GM18519 (cell line): ENCODE measurements at regions not wholly inside any gene's neighbourhood (a gene's known extent, or its start where the extent isn't known, plus 50 kb on each side); places are given as distances from the start of the nearest gene placed in this dataset.
"Not testable (repeated sequence)": the region's sequence is repeated elsewhere in the genome, so short reads cannot be mapped to it uniquely, and the experiment has no call there.

Source experiments
- ATAC-seq: cut with Tn5 transposase; IDR thresholded peaks from one replicate; pipeline ENCODE4 v1.9.1; 2021; ENCODE audit warnings: mild to moderate bottlenecking, moderate library complexity; ENCODE audit not compliant: unreplicated experiment, low FRiP score

- peak; percentile 42 for ATAC-seq
These were observed 596.6 kb upstream of the NR2F2 start for GRCh38 chr15:95733931-95734330.

GRCh38 chr15:95734422-95735316, 595.8 kb upstream of the NR2F2 start:
- ATAC-seq, result no peak

GRCh38 chr15:95737060-95737459, 593.4 kb upstream of the NR2F2 start:
- no peak for ATAC-seq

GRCh38 chr15:95739131-95739530, 591.4 kb upstream of the NR2F2 start:
- ATAC-seq, result no peak

- no peak for ATAC-seq
These were observed 588.7 kb upstream of the NR2F2 start for GRCh38 chr15:95741830-95742229.

DNA sequence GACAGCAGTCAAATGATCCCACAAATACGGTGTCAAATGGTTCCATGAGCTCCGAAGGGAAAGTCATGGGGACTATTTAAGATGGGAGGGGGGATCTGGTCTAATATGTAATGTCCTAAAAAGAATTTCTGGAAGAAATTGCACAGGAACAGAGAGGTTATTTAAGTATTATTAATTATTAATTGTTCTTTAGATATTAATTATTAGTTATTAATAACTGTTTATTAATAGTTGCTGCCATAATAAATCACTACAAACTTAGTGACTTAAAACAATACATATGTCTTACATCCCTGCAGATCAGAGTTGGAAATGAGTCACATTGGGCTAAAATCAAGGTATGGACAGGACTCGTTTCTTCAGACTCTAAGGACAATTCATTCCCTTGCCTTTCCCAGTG, 588.2 kb upstream of the NR2F2 start:
- no peak for ATAC-seq

DNA sequence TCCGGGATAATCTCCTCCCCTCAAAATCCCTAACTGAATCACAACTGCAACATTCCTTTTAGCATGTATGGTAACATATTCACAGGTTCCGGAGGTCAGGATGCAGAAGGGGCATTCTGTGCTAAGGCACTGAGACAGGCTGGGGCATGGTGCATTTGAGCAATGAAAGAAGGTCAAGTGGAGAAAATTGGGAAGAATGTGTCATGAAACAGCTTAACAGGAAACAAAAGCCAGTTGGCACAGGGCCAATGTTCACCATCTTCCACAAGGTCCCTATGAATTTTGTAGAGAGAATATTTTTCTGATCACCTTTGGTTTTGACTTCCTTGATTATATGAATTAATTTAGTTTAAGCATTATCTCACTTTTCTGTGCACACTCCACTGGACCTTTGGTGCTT, 587.7 kb upstream of the NR2F2 start:
- ATAC-seq, result no peak

DNA sequence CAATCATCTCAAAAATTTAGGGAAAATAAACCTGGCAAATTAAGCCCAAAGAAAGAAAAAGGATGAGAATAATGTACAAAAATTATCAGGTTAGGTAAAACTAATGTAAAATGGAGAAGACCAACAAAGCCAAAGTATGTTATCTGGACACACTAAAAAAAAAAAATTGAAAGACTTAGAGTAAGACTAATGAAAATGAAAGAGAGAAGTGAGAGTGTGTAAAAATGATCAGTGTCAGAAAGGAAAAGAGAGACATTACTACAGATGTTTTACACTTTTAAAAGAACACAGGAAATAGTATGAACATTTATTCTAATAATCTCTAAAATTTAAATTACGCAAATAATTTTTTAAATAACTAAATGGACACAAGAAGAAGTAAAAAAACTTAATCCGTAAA, 573.3 kb upstream of the NR2F2 start:
- no peak for ATAC-seq

GRCh38 chr15:95758451-95758850, 572.0 kb upstream of the NR2F2 start:
- no peak for ATAC-seq

DNA sequence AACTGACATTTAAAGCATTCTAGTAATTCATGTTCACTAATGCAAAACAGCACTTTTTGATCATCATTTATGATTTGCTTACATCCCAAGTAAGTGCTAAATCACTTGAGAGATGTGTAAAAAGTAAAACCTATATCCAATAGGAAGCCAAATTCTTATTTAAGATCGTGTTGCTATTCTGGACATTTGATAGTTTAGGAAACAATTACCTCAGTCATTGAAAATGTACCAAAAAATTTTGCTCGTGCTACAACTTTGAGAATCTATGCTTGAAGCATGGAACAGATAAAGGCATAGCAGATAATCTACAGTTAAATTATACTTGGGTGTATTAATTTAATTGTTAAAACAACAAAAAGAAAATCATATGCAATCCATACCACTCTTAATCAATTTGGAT, 571.6 kb upstream of the NR2F2 start:
- no peak for ATAC-seq

GRCh38 chr15:95760508-95760907, 570.0 kb upstream of the NR2F2 start:
- no peak for ATAC-seq

GRCh38 chr15:95761501-95762165, 568.9 kb upstream of the NR2F2 start:
- no peak for ATAC-seq

- ATAC-seq, result no peak
These were observed 567.1 kb upstream of the NR2F2 start for GRCh38 chr15:95763426-95763825.

DNA sequence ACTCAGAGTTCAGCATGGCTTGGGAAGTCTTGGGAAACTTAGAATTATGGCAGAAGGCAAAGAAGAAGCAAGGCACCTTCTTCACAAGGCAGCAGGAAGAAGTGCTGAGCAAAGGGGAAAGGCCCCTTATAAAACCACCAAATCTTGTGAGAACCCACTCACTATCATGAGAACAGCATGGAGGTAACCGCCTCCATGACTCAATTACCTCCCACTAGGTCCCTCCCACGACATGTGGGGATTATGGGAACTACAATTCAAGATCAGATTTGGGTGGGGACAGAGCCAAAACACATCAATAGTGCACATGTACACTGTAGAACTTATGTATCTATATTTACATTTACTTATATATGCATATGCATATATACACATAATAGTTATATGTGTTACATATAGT, 565.3 kb upstream of the NR2F2 start:
- ATAC-seq, result no peak

- no peak for ATAC-seq
These were observed 560.3 kb upstream of the NR2F2 start for GRCh38 chr15:95770196-95770595.

GRCh38 chr15:95772982-95773381, 557.5 kb upstream of the NR2F2 start:
- ATAC-seq, result no peak

GRCh38 chr15:95784508-95784907, 546.0 kb upstream of the NR2F2 start:
- no peak for ATAC-seq

- not testable (repeated sequence) for ATAC-seq
These were observed 545.2 kb upstream of the NR2F2 start for GRCh38 chr15:95785276-95785675.

DNA sequence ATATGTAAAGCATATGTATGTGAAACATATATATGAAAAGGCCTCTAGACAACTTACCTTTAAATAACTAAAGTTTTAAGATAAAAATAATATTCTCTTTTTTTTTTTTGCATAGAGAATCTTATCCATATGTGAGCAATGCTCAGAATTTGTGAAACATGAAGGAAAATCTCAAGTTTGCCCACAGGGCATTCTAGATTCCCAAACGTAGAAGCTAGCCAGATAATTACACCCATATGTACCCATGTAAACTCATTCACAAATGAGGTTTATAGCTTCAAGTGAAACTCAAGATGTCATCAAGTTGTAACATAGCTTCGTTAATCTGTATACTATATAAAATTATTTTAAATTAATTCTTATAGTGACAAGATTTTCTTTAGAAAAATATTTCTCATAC, 537.3 kb upstream of the NR2F2 start:
- ATAC-seq, result no peak

DNA sequence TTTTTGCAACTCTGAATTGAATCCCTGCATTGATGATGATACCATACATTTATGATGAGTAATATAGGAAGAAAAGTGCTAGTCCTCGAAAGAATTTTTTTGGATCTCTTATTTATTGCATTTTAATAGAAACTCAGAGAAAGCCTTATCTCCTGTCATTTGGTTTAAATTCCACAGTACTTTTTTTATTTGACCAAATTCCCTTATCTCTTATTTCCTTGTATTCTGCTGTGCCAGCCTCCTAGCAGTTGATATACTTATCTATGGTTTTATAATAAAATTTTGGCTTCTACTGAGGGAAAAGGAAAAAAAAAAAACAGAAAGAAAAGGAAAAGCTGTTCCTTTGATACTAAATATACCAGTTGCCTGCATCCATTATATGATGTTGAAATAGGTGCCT, 535.1 kb upstream of the NR2F2 start:
- no peak for ATAC-seq

DNA sequence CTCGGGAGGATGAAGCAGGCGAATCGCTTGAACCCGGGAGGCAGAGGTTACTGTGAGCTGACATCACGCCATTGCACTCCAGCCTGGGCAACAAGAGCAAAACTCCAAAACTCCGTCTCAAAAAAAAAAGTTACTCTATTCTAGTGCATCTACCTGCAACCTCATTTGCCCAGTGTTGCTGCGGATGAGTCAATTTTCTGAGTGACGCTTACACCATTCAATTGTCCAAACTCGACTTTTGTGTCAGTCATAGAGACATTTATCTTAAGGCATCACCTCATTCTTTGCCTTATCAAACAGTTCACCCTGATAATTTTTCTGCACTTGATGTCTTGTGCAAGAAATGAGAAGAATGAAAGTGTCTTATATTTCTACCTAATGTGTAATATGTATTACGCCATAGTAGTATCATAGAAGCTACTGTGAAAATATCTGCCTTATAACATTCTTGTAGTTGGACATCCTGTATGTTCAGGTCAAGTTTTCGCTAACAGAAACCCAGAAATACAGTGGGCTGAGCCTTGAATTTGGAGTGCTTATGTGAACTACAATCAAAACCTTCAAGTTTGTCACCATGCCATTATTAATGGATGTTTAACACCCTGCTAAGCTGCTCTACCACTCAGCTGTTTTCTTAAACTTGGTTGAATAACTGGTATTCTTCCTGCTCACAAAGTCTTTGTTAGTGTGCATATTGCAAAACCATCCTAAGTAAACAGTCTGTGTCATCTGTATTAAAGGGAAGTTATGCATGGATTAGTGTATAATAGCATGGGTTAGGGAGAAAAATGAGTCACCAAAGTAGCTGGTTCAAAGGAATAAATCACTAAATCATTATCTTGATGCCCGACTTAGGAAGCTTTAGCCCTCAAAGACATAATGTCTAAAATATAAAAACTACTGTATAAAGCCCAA, 531.0 kb upstream of the NR2F2 start:
- ATAC-seq, result no peak
